ENCODE measurements at regions not wholly inside any gene's neighbourhood (a gene's known extent, or its start where the extent isn't known, plus 50 kb on each side); places are given as distances from the start of the nearest gene placed in this dataset.

GRCh38 chr9:135418161-135418560, 61.4 kb upstream of the PPP1R26 start:
- no peak for TF ChIP-seq SIN3A (IDR thresholded peaks at IDR 0.05; ENCODE audit: borderline replicate concordance, insufficient read depth, low read length)
- TF ChIP-seq TAF1 (IDR thresholded peaks at IDR 0.05; ENCODE audit: borderline replicate concordance, insufficient read depth, low read length): no peak
- TF ChIP-seq REST (IDR thresholded peaks at IDR 0.05; ENCODE audit: insufficient read depth in 1 of 2, low read depth in 2 of 2, low read length in 2 of 2): no peak
- no peak for TF ChIP-seq POLR2AphosphoS5 (IDR thresholded peaks at IDR 0.05; ENCODE audit: low read depth, low read length)
